Upper lobe of left lung (tissue), 4 donors: ENCODE measurements at regions not wholly inside any gene's neighbourhood (a gene's known extent, or its start where the extent isn't known, plus 50 kb on each side); places are given as distances from the start of the nearest gene placed in this dataset.

Source experiments
- CTCF ChIP-seq, 6 experiments: fragments of 450-650 bp in 4 of 6; fragments of 200-600 bp in 2 of 6; sonication (generic) in 2 of 6; IDR thresholded peaks; one replicate each; pipeline ENCODE4 v1.5.1; 2016 to 2019; ENCODE audit warnings: antibody characterized with exemption in 6 of 6
- EP300 ChIP-seq, 4 donors: sonication (generic); formaldehyde crosslinking; IDR thresholded peaks; one replicate each; pipeline ENCODE4 v1.5.1; 2017; ENCODE audit warnings: antibody characterized with exemption in 4 of 4, control low read depth in 2 of 4

- TF ChIP-seq CTCF (IDR thresholded peaks at IDR 0.05) (no peak), EP300 (IDR thresholded peaks at IDR 0.05) (no peak)
Measured at GRCh38 chr20:22757424-22758183, 173.2 kb upstream of the FOXA2 start.
